ENCODE measurements at regions not wholly inside any gene's neighbourhood (a gene's known extent, or its start where the extent isn't known, plus 50 kb on each side); places are given as distances from the start of the nearest gene placed in this dataset.

DNA sequence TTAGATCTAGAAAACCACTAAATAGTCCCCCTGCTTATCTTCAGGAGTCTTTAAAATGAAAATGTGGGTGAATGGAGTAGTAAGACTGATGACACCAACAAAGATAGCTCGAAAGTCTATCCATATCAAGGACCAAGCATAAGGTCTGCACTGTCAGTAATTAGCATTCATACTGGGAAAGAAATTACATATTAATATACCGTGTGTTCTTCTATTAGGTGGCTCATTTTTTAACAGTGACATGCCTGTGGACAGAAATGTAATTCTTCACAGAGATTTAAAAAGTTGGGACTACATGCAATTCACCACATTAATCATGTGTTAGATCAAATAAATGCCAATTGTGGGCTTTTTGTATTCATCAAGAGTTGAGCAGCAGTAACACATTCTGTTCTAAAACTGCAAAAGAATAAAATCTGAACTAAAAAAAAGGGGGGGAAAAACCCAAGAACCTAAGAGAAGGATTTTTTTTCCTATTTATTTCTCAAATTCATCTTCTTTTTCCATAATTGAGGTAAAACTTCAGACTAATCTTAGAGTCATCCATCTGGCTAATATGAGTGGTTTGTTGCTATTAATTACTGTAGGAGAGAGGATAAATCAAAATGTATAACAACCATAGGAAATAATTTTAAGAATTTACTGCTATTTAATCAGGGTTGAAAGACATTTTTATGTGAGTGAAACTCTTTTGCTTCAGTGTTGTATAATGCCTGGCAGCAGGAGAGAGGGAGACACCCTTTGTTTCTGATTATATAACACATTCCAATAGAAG is 386.7 kb upstream of the IGFBP7 start:
- no peaks in the 10 kb centered on the region for H3K9me3 ChIP-seq (ENCODE audit: control insufficient read depth, insufficient read depth, low read length)
- ATAC-seq (no peak), DNase-seq (no peak)
- intact Hi-C loops (cut with micrococcal nuclease), result no loop called here
- no peaks in the 10 kb centered on the region for H3K27me3 Mint-ChIP-seq (ENCODE audit: low read depth in 2 of 2)
- WGBS (ENCODE audit: insufficient coverage), result no CpG with 5 or more reads among the region's 2 CpGs
- no peak overlapping the region for H3K4me3 Mint-ChIP-seq
- no peaks in the 10 kb centered on the region for H3K4me1 Mint-ChIP-seq
- H3K27me3 ChIP-seq (ENCODE audit: control insufficient read depth, insufficient read depth, low read length), result no peaks in the 10 kb centered on the region
- no peaks in the 10 kb centered on the region for H3K9me3 Mint-ChIP-seq
- no peaks in the 10 kb centered on the region for H3K36me3 Mint-ChIP-seq
- no peak overlapping the region for H3K4me3 ChIP-seq (ENCODE audit: low read length)
- no peak overlapping the region for H3K27ac ChIP-seq (ENCODE audit: low read length)
- H3K4me1 ChIP-seq (ENCODE audit: control insufficient read depth, insufficient read depth, low read length), result no peaks in the 10 kb centered on the region
- no peak overlapping the region for H3K27ac Mint-ChIP-seq
- H3K36me3 ChIP-seq (ENCODE audit: control insufficient read depth, insufficient read depth, low read length), result no peaks in the 10 kb centered on the region
- TF ChIP-seq, protein P1, sequence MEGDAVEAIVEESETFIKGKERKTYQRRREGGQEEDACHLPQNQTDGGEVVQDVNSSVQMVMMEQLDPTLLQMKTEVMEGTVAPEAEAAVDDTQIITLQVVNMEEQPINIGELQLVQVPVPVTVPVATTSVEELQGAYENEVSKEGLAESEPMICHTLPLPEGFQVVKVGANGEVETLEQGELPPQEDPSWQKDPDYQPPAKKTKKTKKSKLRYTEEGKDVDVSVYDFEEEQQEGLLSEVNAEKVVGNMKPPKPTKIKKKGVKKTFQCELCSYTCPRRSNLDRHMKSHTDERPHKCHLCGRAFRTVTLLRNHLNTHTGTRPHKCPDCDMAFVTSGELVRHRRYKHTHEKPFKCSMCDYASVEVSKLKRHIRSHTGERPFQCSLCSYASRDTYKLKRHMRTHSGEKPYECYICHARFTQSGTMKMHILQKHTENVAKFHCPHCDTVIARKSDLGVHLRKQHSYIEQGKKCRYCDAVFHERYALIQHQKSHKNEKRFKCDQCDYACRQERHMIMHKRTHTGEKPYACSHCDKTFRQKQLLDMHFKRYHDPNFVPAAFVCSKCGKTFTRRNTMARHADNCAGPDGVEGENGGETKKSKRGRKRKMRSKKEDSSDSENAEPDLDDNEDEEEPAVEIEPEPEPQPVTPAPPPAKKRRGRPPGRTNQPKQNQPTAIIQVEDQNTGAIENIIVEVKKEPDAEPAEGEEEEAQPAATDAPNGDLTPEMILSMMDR (IDR thresholded peaks at IDR 0.05), result no peak

DNA sequence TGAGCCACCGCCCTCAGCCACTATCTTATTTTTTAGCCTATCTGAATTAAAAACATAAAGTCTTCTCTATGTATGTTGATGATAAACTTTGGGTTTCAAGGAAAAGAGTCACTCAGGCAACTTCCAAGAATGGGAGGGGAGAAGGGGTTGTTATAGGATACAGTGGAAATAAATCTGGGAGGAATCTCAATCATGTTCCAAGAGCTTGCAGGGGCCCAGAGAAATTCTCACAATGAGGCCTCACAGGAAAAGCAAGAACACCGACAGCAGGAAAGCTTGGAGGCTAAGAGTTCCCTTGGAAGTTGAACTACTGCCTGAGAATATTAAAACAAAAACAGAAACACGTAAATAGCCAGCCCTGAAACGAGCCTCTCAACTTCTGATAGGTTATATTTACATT is 384.6 kb upstream of the IGFBP7 start:
- no peaks in the 10 kb centered on the region for H3K4me1 Mint-ChIP-seq
- TF ChIP-seq, protein P1 (IDR thresholded peaks at IDR 0.05), result no peak
- no peak for ATAC-seq

DNA sequence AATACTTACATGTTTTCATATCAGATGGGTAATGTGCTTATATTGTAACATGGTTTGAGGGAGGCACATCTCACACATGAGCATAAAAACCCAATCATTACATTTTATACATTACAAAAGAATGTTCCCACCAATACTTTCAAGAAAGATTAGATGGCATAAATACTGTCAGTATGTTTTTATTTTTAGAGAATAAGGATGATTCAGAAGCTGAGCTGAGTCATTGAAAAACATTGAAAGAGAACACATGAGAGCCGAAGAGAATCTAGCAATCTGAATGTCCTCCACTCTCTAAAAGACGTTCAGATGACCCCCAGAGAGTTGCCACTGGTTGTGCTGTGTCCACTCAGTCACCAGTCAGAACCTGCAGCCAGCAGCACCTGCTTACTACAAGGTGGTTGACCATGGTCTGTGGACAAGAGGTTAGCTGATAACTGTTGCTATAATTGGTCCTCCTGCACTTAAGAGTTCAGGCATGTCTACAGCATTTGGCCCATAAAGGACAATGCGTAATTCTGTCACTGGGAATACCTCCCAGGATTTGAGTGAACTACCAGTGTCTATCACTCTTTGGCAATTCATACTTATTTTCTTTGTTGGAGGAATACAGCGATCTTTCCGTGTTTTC is 382.2 kb upstream of the IGFBP7 start:
- 83% methylated on average over 5 of the region's 5 CpGs for WGBS (ENCODE audit: insufficient coverage)
- H3K27ac Mint-ChIP-seq, result no peak overlapping the region
- no peaks in the 10 kb centered on the region for H3K27me3 Mint-ChIP-seq (ENCODE audit: low read depth in 2 of 2)
- no peak overlapping the region for H3K27ac ChIP-seq (ENCODE audit: low read length)
- H3K4me3 Mint-ChIP-seq, result no peak overlapping the region
- intact Hi-C loops (cut with micrococcal nuclease), result no loop called here
- H3K4me1 ChIP-seq (ENCODE audit: control insufficient read depth, insufficient read depth, low read length), result no peaks in the 10 kb centered on the region
- TF ChIP-seq, protein P1 (IDR thresholded peaks at IDR 0.05), result no peak
- DNase-seq (no peak), ATAC-seq (no peak)
- no peak overlapping the region for H3K4me3 ChIP-seq (ENCODE audit: low read length)
- H3K36me3 Mint-ChIP-seq, result no peaks in the 10 kb centered on the region
- H3K27me3 ChIP-seq (ENCODE audit: control insufficient read depth, insufficient read depth, low read length), result no peaks in the 10 kb centered on the region
- H3K36me3 ChIP-seq (ENCODE audit: control insufficient read depth, insufficient read depth, low read length), result no peaks in the 10 kb centered on the region
- no peaks in the 10 kb centered on the region for H3K9me3 ChIP-seq (ENCODE audit: control insufficient read depth, insufficient read depth, low read length)
- no peaks in the 10 kb centered on the region for H3K9me3 Mint-ChIP-seq
- H3K4me1 Mint-ChIP-seq, result no peaks in the 10 kb centered on the region

More for the DNA sequence above, 384.6 kb upstream of the IGFBP7 start:
- Mint-ChIP-seq H3K27me3 (ENCODE audit: low read depth in 2 of 2) (no peaks in the 10 kb centered on the region), H3K27ac (no peak overlapping the region), H3K4me3 (no peak overlapping the region), H3K9me3 (no peaks in the 10 kb centered on the region), H3K36me3 (no peaks in the 10 kb centered on the region)
- H3K27me3 ChIP-seq (ENCODE audit: control insufficient read depth, insufficient read depth, low read length), result no peaks in the 10 kb centered on the region
- no peaks in the 10 kb centered on the region for H3K4me1 ChIP-seq (ENCODE audit: control insufficient read depth, insufficient read depth, low read length)
- no peak for DNase-seq
- H3K4me3 ChIP-seq (ENCODE audit: low read length), result no peak overlapping the region
- H3K27ac ChIP-seq (ENCODE audit: low read length), result no peak overlapping the region
- H3K9me3 ChIP-seq (ENCODE audit: control insufficient read depth, insufficient read depth, low read length), result no peaks in the 10 kb centered on the region
- intact Hi-C loops (cut with micrococcal nuclease), result no loop called here
- no peaks in the 10 kb centered on the region for H3K36me3 ChIP-seq (ENCODE audit: control insufficient read depth, insufficient read depth, low read length)
- WGBS (ENCODE audit: insufficient coverage), result 58% methylated on average over 2 of the region's 4 CpGs

All from natural killer cell (primary cell).